Esophagus squamous epithelium (tissue), 5 donors: ENCODE measurements at regions not wholly inside any gene's neighbourhood (a gene's known extent, or its start where the extent isn't known, plus 50 kb on each side); places are given as distances from the start of the nearest gene placed in this dataset.

Experiments used
- DNase-seq: peaks from one replicate; lab custom pipeline; 2025; lab: John Stamatoyannopoulos, UW
- H3K27ac ChIP-seq, 4 donors: fragments of 200-600 bp; sonication (generic); one replicate each; pipeline ENCODE4 v1.5.1; 2016 to 2019; ENCODE audit warnings: mild to moderate bottlenecking in 1 of 4
- H3K27me3 ChIP-seq, 4 donors: fragments of 200-600 bp; sonication (generic); 1 replicate in 3 of 4; 2 replicates in 1 of 4; pipeline versions ENCODE4 v1.5.1 to v1.6.0; 2017 to 2021; ENCODE audit warnings: antibody characterized with exemption in 1 of 4
- H3K36me3 ChIP-seq, 3 donors: fragments of 200-600 bp; sonication (generic); one replicate each; pipeline ENCODE4 v1.5.1; 2016 to 2019
- H3K4me1 ChIP-seq, 3 donors: fragments of 200-600 bp; sonication (generic); one replicate each; pipeline ENCODE4 v1.5.1; 2017 to 2019
- H3K4me3 ChIP-seq, 4 donors: fragments of 200-600 bp; sonication (generic); 1 replicate in 3 of 4; 2 replicates in 1 of 4; pipeline ENCODE4 v1.5.1; 2016 to 2019; ENCODE audit warnings: mild to moderate bottlenecking in 2 of 4, moderate library complexity in 1 of 4
- H3K9me3 ChIP-seq, 3 donors: fragments of 200-600 bp; sonication (generic); one replicate each; pipeline ENCODE4 v1.5.1; 2016 to 2019
- POLR2A ChIP-seq, 4 donors: fragments of 450-650 bp; IDR thresholded peaks; one replicate each; pipeline ENCODE4 v1.6.1; 2017; ENCODE audit warnings: antibody characterized with exemption in 4 of 4, mild to moderate bottlenecking in 4 of 4, moderate library complexity in 3 of 4
- WGBS, 2 donors: methylation state at CpG; one replicate each; pipeline ENCODE4 v1.1.5; 2018; 5-methylcytosine and 5-hydroxymethylcytosine counted together
- intact Hi-C: fragments of 100-400 bp; cut with DNase I; formaldehyde crosslinking; loops from one replicate; pipeline ENCODE4 v1.15.0; 2022
- TF ChIP-seq, protein P1 (sequence below), 6 experiments: fragments of 450-650 bp in 4 of 6; fragments of 200-600 bp in 2 of 6; sonication (generic) in 2 of 6; IDR thresholded peaks; one replicate each; pipeline ENCODE4 v1.5.1; 2016 to 2019; ENCODE audit warnings: antibody characterized with exemption in 6 of 6, mild to moderate bottlenecking in 4 of 6, moderate library complexity in 4 of 6
- donor health status: DM: yes; HTN: yes; CAD: no.

DNA sequence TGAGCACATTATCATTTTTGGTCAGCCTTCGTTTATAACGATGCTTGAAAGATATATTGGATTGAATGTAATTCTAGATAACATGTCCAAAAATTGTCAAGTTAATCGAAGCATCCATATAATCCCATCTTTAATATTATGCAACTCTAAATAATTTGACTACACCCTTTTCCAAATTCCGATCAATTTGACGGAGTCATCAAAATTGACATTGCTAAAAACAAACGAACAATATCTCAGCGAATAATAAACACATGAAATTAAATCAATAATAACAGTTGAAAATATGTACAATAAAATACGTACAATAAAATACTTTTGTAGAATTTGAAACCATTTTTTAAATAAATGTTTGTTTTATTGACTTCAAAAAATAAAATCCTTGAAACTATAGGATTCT lies 1516.4 kb downstream of the EFNB2 start:
- Histone ChIP-seq H3K9me3 (no peaks in the 10 kb centered on the region), H3K36me3 (no peaks in the 10 kb centered on the region), H3K27me3 (no peaks in the 10 kb centered on the region), H3K4me3 (no peak overlapping the region), H3K4me1 (no peaks in the 10 kb centered on the region), H3K27ac (no peak overlapping the region)
- WGBS, 2 donors = 87 to 94% methylated on average over 8 of the region's 8 CpGs
- intact Hi-C loops = no loop called here
- DNase-seq = no peak
- TF ChIP-seq POLR2A (IDR thresholded peaks at IDR 0.05) = no peak

DNA sequence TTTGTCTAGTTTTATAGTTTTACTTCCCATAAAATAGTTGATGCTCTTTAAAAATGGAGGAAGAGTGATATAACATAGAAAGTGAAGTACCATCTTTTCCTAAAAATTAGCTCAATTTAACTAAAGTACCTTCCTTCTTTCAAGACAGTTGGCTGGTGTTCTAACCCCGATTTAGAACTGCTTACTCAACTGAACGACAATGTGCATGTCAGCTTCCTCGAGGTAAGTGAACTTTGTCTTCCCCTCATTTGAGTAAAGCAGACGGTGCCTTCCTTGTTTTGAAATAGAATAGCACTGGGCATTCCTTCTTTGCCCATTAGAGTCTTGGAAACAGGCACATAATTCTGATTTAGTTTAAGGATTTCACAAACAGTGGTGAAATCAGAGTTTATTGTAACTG lies 1519.2 kb downstream of the EFNB2 start:
- Histone ChIP-seq H3K4me1 (no peaks in the 10 kb centered on the region), H3K9me3 (no peaks in the 10 kb centered on the region), H3K4me3 (no peak overlapping the region), H3K27me3 (no peaks in the 10 kb centered on the region), H3K27ac (no peak overlapping the region), H3K36me3 (no peaks in the 10 kb centered on the region)
- 34 to 47% methylated on average over 4 of the region's 4 CpGs for WGBS, 2 donors
- intact Hi-C loops = no loop called here
- no peak for TF ChIP-seq POLR2A (IDR thresholded peaks at IDR 0.05)
- TF ChIP-seq, protein P1, sequence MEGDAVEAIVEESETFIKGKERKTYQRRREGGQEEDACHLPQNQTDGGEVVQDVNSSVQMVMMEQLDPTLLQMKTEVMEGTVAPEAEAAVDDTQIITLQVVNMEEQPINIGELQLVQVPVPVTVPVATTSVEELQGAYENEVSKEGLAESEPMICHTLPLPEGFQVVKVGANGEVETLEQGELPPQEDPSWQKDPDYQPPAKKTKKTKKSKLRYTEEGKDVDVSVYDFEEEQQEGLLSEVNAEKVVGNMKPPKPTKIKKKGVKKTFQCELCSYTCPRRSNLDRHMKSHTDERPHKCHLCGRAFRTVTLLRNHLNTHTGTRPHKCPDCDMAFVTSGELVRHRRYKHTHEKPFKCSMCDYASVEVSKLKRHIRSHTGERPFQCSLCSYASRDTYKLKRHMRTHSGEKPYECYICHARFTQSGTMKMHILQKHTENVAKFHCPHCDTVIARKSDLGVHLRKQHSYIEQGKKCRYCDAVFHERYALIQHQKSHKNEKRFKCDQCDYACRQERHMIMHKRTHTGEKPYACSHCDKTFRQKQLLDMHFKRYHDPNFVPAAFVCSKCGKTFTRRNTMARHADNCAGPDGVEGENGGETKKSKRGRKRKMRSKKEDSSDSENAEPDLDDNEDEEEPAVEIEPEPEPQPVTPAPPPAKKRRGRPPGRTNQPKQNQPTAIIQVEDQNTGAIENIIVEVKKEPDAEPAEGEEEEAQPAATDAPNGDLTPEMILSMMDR (IDR thresholded peaks at IDR 0.05) = no peak
- no peak for DNase-seq

DNA sequence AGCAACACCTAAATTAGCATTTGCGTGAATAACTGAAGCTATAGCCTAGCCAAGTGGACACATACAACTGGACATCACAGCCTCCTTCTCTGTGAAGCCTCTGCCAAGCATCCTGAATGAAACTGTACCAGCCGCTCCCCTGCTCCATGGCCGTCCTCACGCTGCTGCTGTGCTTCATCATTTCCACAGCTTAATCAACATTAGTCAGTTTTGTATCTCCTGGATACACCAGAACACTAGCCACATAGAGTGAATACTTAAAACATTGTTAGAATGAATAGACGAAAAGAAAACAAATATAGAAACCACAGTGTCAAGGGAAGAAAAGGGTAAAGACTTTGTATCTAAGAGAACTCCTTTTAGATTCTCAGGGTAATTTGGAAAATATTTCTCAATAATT lies 1526.9 kb downstream of the EFNB2 start:
- no peak for DNase-seq
- Histone ChIP-seq H3K4me3 (no peak overlapping the region), H3K27me3 (no peaks in the 10 kb centered on the region), H3K9me3 (no peaks in the 10 kb centered on the region), H3K27ac (no peak overlapping the region), H3K4me1 (no peaks in the 10 kb centered on the region), H3K36me3 (no peaks in the 10 kb centered on the region)
- no peak for TF ChIP-seq POLR2A (IDR thresholded peaks at IDR 0.05)
- TF ChIP-seq, protein P1 (IDR thresholded peaks at IDR 0.05) = no peak
- intact Hi-C loops = no loop called here
- WGBS, 2 donors = 79 to 88% methylated on average over 5 of the region's 5 CpGs

DNA sequence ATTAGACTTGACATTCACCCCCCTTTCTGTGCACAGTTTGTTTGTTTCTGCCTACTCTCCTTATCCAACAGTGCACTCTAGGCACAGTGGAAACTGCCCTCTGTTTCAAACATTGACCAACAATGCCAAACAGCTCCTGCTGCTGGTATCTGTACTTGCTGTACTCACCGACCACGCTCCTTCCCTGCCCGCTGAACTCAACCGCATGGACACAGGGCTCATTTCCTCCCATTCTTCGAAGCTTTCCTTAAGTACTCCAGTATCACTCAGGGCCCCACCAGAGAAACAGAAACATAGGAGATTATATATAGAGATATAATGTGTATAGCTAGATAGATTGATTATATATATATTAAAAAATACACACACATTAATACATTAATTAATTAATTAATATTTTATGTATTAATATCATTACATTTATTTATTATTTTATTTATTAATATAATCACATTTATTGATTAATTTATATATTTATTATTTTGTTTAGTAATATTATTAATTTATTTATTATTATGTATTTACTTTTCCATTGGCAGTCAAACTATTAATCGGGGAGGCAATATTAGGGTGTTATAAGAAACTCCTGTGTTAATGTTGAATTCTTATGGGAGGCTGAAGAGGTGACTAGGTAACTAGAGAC lies 1528.2 kb downstream of the EFNB2 start:
- no peaks in the 10 kb centered on the region for H3K27me3 ChIP-seq
- no peaks in the 10 kb centered on the region for H3K4me1 ChIP-seq
- intact Hi-C loops = no loop called here
- H3K27ac ChIP-seq = no peak overlapping the region
- H3K9me3 ChIP-seq = no peaks in the 10 kb centered on the region
- no peak for DNase-seq
- H3K36me3 ChIP-seq = no peaks in the 10 kb centered on the region
- 70 to 77% methylated on average over 6 of the region's 6 CpGs for WGBS, 2 donors
- no peak overlapping the region for H3K4me3 ChIP-seq
- TF ChIP-seq, protein P1 (IDR thresholded peaks at IDR 0.05) = no peak
- TF ChIP-seq POLR2A (IDR thresholded peaks at IDR 0.05) = no peak

DNA sequence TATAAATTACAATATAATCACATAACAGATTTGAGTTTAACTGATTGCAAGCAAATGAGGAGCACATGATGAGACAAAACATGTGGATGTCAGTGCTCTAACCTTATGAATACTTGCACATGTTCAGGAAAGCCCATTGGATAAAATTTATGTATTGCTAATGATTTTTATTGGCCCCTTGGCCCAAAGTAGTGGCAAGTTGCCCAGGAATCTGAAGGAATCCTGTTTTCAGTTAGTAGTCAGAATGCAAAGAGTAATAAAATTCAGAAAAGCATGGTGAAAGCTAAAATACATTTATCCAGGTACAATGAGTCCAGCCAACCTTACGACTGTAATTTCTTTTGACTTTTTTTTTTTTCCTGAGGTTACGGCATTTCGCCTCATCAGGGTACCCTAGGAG lies 1539.4 kb downstream of the EFNB2 start:
- intact Hi-C loops = no loop called here
- WGBS, 2 donors = 74 to 86% methylated on average over 3 of the region's 3 CpGs
- Histone ChIP-seq H3K27me3 (no peaks in the 10 kb centered on the region), H3K9me3 (no peaks in the 10 kb centered on the region), H3K4me3 (no peak overlapping the region), H3K27ac (no peak overlapping the region), H3K4me1 (no peaks in the 10 kb centered on the region), H3K36me3 (no peaks in the 10 kb centered on the region)
- DNase-seq = no peak
- TF ChIP-seq, protein P1 (IDR thresholded peaks at IDR 0.05) = no peak
- no peak for TF ChIP-seq POLR2A (IDR thresholded peaks at IDR 0.05)

DNA sequence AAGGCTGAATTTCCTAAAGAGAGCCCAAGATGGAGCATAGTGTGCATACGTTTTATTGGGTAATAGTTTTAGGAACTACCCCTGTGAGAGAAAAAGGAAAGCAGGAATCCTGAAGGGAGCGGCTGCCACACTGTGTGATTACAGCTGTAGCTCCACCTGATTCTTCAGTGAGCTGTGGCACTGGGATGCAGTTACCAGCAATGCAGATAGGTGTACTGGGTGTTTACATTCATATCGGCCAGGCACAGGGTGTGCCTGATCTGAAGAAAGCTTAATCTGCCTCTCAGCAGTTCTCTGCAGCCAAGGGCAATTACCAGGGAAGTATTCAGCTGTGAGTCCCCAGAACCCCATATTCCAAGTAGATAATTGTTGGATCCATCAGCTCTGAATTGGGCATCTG lies 1541.8 kb downstream of the EFNB2 start:
- Histone ChIP-seq H3K4me1 (no peaks in the 10 kb centered on the region), H3K4me3 (no peak overlapping the region), H3K27me3 (no peaks in the 10 kb centered on the region), H3K9me3 (no peaks in the 10 kb centered on the region), H3K27ac (no peak overlapping the region), H3K36me3 (no peaks in the 10 kb centered on the region)
- no peak for DNase-seq
- TF ChIP-seq POLR2A (IDR thresholded peaks at IDR 0.05) = no peak
- TF ChIP-seq, protein P1 (IDR thresholded peaks at IDR 0.05) = no peak
- intact Hi-C loops = no loop called here
- WGBS, 2 donors = 60 to 62% methylated on average over 3 of the region's 3 CpGs
